ENCODE measurements at regions not wholly inside any gene's neighbourhood (a gene's known extent, or its start where the extent isn't known, plus 50 kb on each side); places are given as distances from the start of the nearest gene placed in this dataset.

DNA sequence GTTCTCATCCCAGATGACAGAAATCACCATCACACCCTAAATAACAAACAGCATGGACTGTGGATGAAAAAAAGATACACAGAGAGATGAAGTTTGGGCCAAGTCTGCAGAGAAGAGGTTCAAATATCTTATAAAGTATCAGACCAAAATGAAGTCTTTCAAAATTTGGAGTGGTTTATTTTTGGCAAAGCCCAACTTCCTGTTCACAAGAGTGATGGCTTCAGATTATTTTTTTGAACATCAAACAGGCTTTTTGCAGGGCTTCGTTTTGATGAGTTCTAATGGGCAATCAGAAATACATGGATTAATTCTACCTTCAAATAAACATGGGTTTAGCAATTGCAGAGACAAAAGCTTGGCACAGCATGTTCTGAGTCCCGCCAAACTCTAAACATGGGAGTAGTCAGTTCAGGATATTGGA is 378.2 kb upstream of the RPS23 start:
- Histone ChIP-seq H3K36me3 (ENCODE audit: low read depth) (no peaks in the 10 kb centered on the region), H3K9me3 (ENCODE audit: severe bottlenecking) (no peaks in the 10 kb centered on the region), H3K27ac (ENCODE audit: poor library complexity, severe bottlenecking) (no peak overlapping the region), H3K4me1 (ENCODE audit: insufficient read depth, poor library complexity, severe bottlenecking) (no peaks in the 10 kb centered on the region), H3K27me3 (ENCODE audit: insufficient read depth, poor library complexity, severe bottlenecking) (peaks cover 19% of the 10 kb centered on the region), H3K4me3 (ENCODE audit: severe bottlenecking) (no peak overlapping the region)
- no peak for ATAC-seq (ENCODE audit: low read depth)
- no peak for DNase-seq (ENCODE audit: low spot score)
- TF ChIP-seq, protein P1, sequence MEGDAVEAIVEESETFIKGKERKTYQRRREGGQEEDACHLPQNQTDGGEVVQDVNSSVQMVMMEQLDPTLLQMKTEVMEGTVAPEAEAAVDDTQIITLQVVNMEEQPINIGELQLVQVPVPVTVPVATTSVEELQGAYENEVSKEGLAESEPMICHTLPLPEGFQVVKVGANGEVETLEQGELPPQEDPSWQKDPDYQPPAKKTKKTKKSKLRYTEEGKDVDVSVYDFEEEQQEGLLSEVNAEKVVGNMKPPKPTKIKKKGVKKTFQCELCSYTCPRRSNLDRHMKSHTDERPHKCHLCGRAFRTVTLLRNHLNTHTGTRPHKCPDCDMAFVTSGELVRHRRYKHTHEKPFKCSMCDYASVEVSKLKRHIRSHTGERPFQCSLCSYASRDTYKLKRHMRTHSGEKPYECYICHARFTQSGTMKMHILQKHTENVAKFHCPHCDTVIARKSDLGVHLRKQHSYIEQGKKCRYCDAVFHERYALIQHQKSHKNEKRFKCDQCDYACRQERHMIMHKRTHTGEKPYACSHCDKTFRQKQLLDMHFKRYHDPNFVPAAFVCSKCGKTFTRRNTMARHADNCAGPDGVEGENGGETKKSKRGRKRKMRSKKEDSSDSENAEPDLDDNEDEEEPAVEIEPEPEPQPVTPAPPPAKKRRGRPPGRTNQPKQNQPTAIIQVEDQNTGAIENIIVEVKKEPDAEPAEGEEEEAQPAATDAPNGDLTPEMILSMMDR (IDR thresholded peaks at IDR 0.05; ENCODE audit: poor library complexity, severe bottlenecking), result no peak

- TF ChIP-seq, protein P1 (IDR thresholded peaks at IDR 0.05; ENCODE audit: poor library complexity, severe bottlenecking), result no peak
- Histone ChIP-seq H3K27ac (ENCODE audit: poor library complexity, severe bottlenecking) (no peak overlapping the region), H3K36me3 (ENCODE audit: low read depth) (no peaks in the 10 kb centered on the region), H3K4me3 (ENCODE audit: severe bottlenecking) (no peak overlapping the region), H3K9me3 (ENCODE audit: severe bottlenecking) (no peaks in the 10 kb centered on the region), H3K4me1 (ENCODE audit: insufficient read depth, poor library complexity, severe bottlenecking) (no peaks in the 10 kb centered on the region), H3K27me3 (ENCODE audit: insufficient read depth, poor library complexity, severe bottlenecking) (peaks cover 19% of the 10 kb centered on the region)
- DNase-seq (ENCODE audit: low spot score) (no peak), ATAC-seq (ENCODE audit: low read depth) (no peak)
Measured at GRCh38 chr5:82655078-82655477, 376.9 kb upstream of the RPS23 start.

DNA sequence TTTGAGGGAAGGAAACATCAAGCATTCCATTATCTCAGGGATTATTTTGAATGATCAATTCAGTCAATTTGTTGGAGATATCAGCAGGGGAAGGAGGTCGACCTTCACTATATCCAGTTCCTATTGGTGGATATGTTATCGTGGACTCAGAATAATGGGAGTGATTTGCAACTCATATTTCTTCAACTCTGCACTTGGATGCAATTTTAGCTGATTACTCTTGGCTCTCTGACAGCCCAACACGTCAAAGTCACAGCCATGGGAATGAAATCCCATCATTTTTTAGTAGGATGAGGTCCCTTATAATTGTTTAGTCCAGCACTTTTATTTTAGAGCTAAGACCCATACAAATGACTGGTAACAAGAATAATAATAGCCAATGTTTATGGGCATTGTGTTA is 371.8 kb upstream of the RPS23 start:
- ATAC-seq (ENCODE audit: low read depth) (no peak), DNase-seq (ENCODE audit: low spot score) (no peak)

DNA sequence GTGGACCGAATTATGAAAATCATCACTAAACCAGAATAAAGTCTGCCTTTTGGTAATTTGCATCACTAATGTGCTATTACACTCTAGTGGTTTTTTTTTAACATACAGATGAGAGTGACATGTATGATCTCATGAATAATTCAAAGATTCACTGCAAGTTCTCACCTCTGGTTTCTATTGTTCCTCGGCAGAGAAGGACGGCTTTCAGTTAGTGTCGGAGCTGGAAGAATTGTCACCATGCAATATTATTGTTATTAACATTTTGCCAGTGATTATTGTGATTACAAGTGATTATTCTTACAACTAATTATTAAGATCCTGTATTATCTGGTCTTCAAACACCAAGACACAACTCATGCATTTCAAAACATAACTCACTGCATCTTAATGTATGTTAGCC is 366.6 kb upstream of the RPS23 start:
- no peak overlapping the region for H3K4me3 ChIP-seq (ENCODE audit: severe bottlenecking)
- no peaks in the 10 kb centered on the region for H3K36me3 ChIP-seq (ENCODE audit: low read depth)
- TF ChIP-seq, protein P1 (IDR thresholded peaks at IDR 0.05; ENCODE audit: poor library complexity, severe bottlenecking), result no peak
- no peak for ATAC-seq (ENCODE audit: low read depth)
- peaks cover 11% of the 10 kb centered on the region for H3K27me3 ChIP-seq (ENCODE audit: insufficient read depth, poor library complexity, severe bottlenecking)
- no peaks in the 10 kb centered on the region for H3K9me3 ChIP-seq (ENCODE audit: severe bottlenecking)
- no peak overlapping the region for H3K27ac ChIP-seq (ENCODE audit: poor library complexity, severe bottlenecking)
- H3K4me1 ChIP-seq (ENCODE audit: insufficient read depth, poor library complexity, severe bottlenecking), result no peaks in the 10 kb centered on the region
- no peak for DNase-seq (ENCODE audit: low spot score)

More for the DNA sequence above, 371.8 kb upstream of the RPS23 start:
- TF ChIP-seq, protein P1 (IDR thresholded peaks at IDR 0.05; ENCODE audit: poor library complexity, severe bottlenecking), result no peak
- Histone ChIP-seq H3K27me3 (ENCODE audit: insufficient read depth, poor library complexity, severe bottlenecking) (peaks cover 23% of the 10 kb centered on the region), H3K9me3 (ENCODE audit: severe bottlenecking) (no peaks in the 10 kb centered on the region), H3K27ac (ENCODE audit: poor library complexity, severe bottlenecking) (no peak overlapping the region), H3K36me3 (ENCODE audit: low read depth) (no peaks in the 10 kb centered on the region), H3K4me3 (ENCODE audit: severe bottlenecking) (no peak overlapping the region), H3K4me1 (ENCODE audit: insufficient read depth, poor library complexity, severe bottlenecking) (no peaks in the 10 kb centered on the region)

DNA sequence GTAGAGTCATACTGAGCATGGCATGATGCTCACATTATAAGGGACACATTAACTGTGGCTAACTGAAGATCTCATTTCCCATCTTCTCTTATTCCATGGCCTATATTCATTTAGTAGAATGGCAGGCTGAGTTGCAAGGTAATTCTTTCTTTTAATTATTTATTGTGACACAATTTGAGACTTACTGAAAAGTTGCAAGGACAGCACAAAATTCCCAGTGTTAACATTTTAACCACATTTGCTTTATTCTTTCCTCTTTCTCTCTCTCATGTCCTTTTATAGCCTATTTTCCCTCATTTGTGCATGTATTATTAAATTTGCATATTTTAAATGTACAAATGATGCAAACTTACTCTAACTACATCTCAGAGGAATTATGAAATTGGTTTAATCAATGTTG is 366.1 kb upstream of the RPS23 start:
- ATAC-seq (ENCODE audit: low read depth) (no peak), DNase-seq (ENCODE audit: low spot score) (no peak)
- H3K27ac ChIP-seq (ENCODE audit: poor library complexity, severe bottlenecking), result no peak overlapping the region
- H3K36me3 ChIP-seq (ENCODE audit: low read depth), result no peaks in the 10 kb centered on the region
- no peaks in the 10 kb centered on the region for H3K9me3 ChIP-seq (ENCODE audit: severe bottlenecking)
- no peak overlapping the region for H3K4me3 ChIP-seq (ENCODE audit: severe bottlenecking)
- H3K27me3 ChIP-seq (ENCODE audit: insufficient read depth, poor library complexity, severe bottlenecking), result peaks cover 6% of the 10 kb centered on the region
- TF ChIP-seq, protein P1 (IDR thresholded peaks at IDR 0.05; ENCODE audit: poor library complexity, severe bottlenecking), result no peak
- no peaks in the 10 kb centered on the region for H3K4me1 ChIP-seq (ENCODE audit: insufficient read depth, poor library complexity, severe bottlenecking)

Measured in RWPE2 (cell line).